Astrocyte (in vitro differentiated cells and primary cell): ENCODE measurements at regions not wholly inside any gene's neighbourhood (a gene's known extent, or its start where the extent isn't known, plus 50 kb on each side); places are given as distances from the start of the nearest gene placed in this dataset.

Experiments
- DNase-seq: peaks from one replicate; pipeline ENCODE4 v3.0.0-alpha.2; 2010; ENCODE audit warnings: low read depth
- FAIRE-seq: peaks from 2 replicates; lab custom pipeline; 2011; peaks lifted over from hg19 to GRCh38; lab: Jason Lieb, UNC
- H2AFZ ChIP-seq: 2 replicates; pipeline ENCODE4 v1.6.0; 2012; ENCODE audit warnings: low read depth, low read length, inconsistent platforms
- H3K27ac ChIP-seq: 2 replicates; pipeline ENCODE4 v1.5.1; 2011; ENCODE audit warnings: low read depth, low read length, inconsistent platforms
- H3K27me3 ChIP-seq: 2 replicates; pipeline ENCODE4 v1.6.0; 2011; ENCODE audit warnings: low read length, inconsistent platforms; ENCODE audit not compliant: insufficient read depth
- H3K36me3 ChIP-seq: 2 replicates; pipeline ENCODE4 v1.5.1; 2011; ENCODE audit warnings: low read length, inconsistent platforms; ENCODE audit not compliant: insufficient read depth
- H3K4me1 ChIP-seq: 2 replicates; pipeline ENCODE4 v1.5.1; 2011; ENCODE audit warnings: low read length, inconsistent platforms; ENCODE audit not compliant: insufficient read depth
- H3K4me2 ChIP-seq: 2 replicates; pipeline ENCODE4 v1.6.0; 2012; ENCODE audit warnings: low read length, inconsistent platforms
- H3K4me3 ChIP-seq: 2 replicates; pipeline ENCODE4 v1.5.1; 2011; ENCODE audit warnings: low read depth, mild to moderate bottlenecking, low read length, inconsistent platforms; ENCODE audit not compliant: insufficient read depth
- H3K79me2 ChIP-seq: 2 replicates; pipeline ENCODE4 v1.6.0; 2012; ENCODE audit warnings: mild to moderate bottlenecking, low read length, inconsistent platforms; ENCODE audit not compliant: insufficient read depth
- H3K9ac ChIP-seq: 2 replicates; pipeline ENCODE4 v1.6.0; 2012; ENCODE audit warnings: mild to moderate bottlenecking, low read length, inconsistent platforms
- H3K9me3 ChIP-seq: 2 replicates; pipeline ENCODE4 v1.5.1; 2012; ENCODE audit warnings: low read depth, mild to moderate bottlenecking, low read length, inconsistent platforms; ENCODE audit not compliant: insufficient read depth
- H4K20me1 ChIP-seq: 2 replicates; pipeline ENCODE4 v1.6.0; 2012; ENCODE audit warnings: low read length, inconsistent platforms; ENCODE audit not compliant: insufficient read depth
- H3K27ac Mint-ChIP-seq: one replicate; pipeline ENCODE4 v1.8.0; 2021; ENCODE audit warnings: mild to moderate bottlenecking, mixed read lengths; ENCODE audit not compliant: unreplicated experiment
- H3K27me3 Mint-ChIP-seq: one replicate; pipeline ENCODE4 v1.8.0; 2021; ENCODE audit warnings: low read depth, mixed read lengths; ENCODE audit not compliant: unreplicated experiment
- H3K36me3 Mint-ChIP-seq: one replicate; pipeline ENCODE4 v1.8.0; 2021; ENCODE audit warnings: low read depth, mixed read lengths; ENCODE audit not compliant: unreplicated experiment
- H3K4me1 Mint-ChIP-seq: one replicate; pipeline ENCODE4 v1.8.0; 2021; ENCODE audit warnings: low read depth, mixed read lengths; ENCODE audit not compliant: unreplicated experiment
- H3K4me3 Mint-ChIP-seq: one replicate; pipeline ENCODE4 v1.8.0; 2021; ENCODE audit warnings: mild to moderate bottlenecking, moderate library complexity, mixed read lengths; ENCODE audit not compliant: unreplicated experiment
- H3K9me3 Mint-ChIP-seq: one replicate; pipeline ENCODE4 v1.8.0; 2021; ENCODE audit warnings: mild to moderate bottlenecking, mixed read lengths; ENCODE audit not compliant: unreplicated experiment
- EZH2 ChIP-seq: IDR thresholded peaks from 2 replicates; pipeline ENCODE4 v1.6.1; 2012; ENCODE audit warnings: mild to moderate bottlenecking, low read length, inconsistent platforms; ENCODE audit not compliant: insufficient read depth
- TF ChIP-seq, protein P1 (sequence below): IDR thresholded peaks from 2 replicates; pipeline ENCODE4 v1.5.1; 2011; ENCODE audit warnings: low read depth, mild to moderate bottlenecking, inconsistent platforms, low read length, moderate library complexity; ENCODE audit not compliant: insufficient read depth

DNA sequence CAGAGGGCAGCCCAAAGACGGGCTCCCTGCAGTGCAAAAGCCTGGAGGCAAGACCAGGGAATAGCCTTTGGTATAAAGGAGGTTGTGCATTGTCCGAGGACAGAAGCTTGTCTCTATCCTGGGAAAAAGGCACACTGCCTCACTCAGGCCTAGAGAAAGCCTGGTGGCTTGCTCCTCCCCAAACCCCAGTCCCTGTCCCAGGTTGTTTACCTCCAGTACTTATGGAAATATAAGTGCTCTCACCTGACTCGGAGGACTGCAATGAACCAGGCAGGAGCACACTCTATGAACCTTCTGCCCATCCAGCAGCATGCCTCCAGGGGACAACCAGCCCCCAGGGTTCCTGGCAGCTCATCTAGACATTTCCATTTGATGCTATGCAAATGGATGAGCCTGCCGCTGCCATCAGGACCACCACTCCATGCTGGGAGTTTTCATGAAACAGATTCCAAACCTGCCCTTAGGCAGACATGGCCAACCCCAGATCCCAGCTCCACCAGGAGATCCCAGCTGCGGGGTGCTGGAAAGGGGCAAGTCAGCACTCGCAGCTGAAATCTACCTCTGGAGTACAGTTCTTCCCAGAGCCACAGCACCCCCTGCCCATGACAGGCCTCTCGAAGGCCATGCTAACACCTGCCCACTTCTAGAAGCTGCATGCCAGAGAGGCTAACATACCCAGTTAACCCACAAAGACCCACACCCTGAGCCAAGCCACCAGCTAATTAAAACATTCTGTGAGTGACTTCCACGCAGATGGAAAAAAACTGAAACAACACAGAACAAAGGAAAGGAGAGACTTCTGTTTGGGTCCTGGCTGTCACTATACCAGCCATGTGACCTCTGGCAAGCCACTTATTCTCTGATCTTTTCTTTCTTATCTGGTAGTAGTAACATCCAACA is 101.7 kb downstream of the TTC32 start:
- H3K4me2 ChIP-seq = no peak overlapping the region
- H3K27me3 ChIP-seq = no peaks in the 10 kb centered on the region
- peaks cover 20% of the 10 kb centered on the region for H3K4me1 ChIP-seq
- H2AFZ ChIP-seq = no peak overlapping the region
- Mint-ChIP-seq H3K4me1 (peaks cover 30% of the 10 kb centered on the region), H3K36me3 (no peaks in the 10 kb centered on the region), H3K27me3 (peaks cover 8% of the 10 kb centered on the region), H3K27ac (peak overlapping the region; percentile 31), H3K9me3 (peaks cover 4% of the 10 kb centered on the region), H3K4me3 (no peak overlapping the region)
- no peaks in the 10 kb centered on the region for H4K20me1 ChIP-seq
- H3K9me3 ChIP-seq = no peaks in the 10 kb centered on the region
- TF ChIP-seq, protein P1, sequence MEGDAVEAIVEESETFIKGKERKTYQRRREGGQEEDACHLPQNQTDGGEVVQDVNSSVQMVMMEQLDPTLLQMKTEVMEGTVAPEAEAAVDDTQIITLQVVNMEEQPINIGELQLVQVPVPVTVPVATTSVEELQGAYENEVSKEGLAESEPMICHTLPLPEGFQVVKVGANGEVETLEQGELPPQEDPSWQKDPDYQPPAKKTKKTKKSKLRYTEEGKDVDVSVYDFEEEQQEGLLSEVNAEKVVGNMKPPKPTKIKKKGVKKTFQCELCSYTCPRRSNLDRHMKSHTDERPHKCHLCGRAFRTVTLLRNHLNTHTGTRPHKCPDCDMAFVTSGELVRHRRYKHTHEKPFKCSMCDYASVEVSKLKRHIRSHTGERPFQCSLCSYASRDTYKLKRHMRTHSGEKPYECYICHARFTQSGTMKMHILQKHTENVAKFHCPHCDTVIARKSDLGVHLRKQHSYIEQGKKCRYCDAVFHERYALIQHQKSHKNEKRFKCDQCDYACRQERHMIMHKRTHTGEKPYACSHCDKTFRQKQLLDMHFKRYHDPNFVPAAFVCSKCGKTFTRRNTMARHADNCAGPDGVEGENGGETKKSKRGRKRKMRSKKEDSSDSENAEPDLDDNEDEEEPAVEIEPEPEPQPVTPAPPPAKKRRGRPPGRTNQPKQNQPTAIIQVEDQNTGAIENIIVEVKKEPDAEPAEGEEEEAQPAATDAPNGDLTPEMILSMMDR = no peak
- TF ChIP-seq EZH2 = no peak
- H3K27ac ChIP-seq = no peak overlapping the region
- no peak overlapping the region for H3K9ac ChIP-seq
- H3K36me3 ChIP-seq = no peaks in the 10 kb centered on the region
- peak; percentile 48 for DNase-seq
- no peaks in the 10 kb centered on the region for H3K79me2 ChIP-seq
- H3K4me3 ChIP-seq = no peak overlapping the region
- no peak for FAIRE-seq

- no peaks in the 10 kb centered on the region for H3K36me3 Mint-ChIP-seq
- H3K9me3 Mint-ChIP-seq = peaks cover 4% of the 10 kb centered on the region
- H3K4me3 ChIP-seq = no peak overlapping the region
- H3K27me3 ChIP-seq = peaks cover 3% of the 10 kb centered on the region
- no peak overlapping the region for H3K27ac ChIP-seq
- H3K4me1 Mint-ChIP-seq = peaks cover 30% of the 10 kb centered on the region
- H4K20me1 ChIP-seq = no peaks in the 10 kb centered on the region
- H3K4me3 Mint-ChIP-seq = no peak overlapping the region
- TF ChIP-seq, protein P1 = no peak
- no peak for TF ChIP-seq EZH2
- H3K27ac Mint-ChIP-seq = no peak overlapping the region
- H3K9me3 ChIP-seq = no peaks in the 10 kb centered on the region
- no peak overlapping the region for H3K9ac ChIP-seq
- H2AFZ ChIP-seq = no peak overlapping the region
- no peak for DNase-seq
- no peak for FAIRE-seq
- peaks cover 13% of the 10 kb centered on the region for H3K27me3 Mint-ChIP-seq
- no peak overlapping the region for H3K4me2 ChIP-seq
- no peaks in the 10 kb centered on the region for H3K36me3 ChIP-seq
- H3K79me2 ChIP-seq = no peaks in the 10 kb centered on the region
- H3K4me1 ChIP-seq = peaks cover 20% of the 10 kb centered on the region
Measured at GRCh38 chr2:19797871-19798270, 103.9 kb downstream of the TTC32 start.

DNA sequence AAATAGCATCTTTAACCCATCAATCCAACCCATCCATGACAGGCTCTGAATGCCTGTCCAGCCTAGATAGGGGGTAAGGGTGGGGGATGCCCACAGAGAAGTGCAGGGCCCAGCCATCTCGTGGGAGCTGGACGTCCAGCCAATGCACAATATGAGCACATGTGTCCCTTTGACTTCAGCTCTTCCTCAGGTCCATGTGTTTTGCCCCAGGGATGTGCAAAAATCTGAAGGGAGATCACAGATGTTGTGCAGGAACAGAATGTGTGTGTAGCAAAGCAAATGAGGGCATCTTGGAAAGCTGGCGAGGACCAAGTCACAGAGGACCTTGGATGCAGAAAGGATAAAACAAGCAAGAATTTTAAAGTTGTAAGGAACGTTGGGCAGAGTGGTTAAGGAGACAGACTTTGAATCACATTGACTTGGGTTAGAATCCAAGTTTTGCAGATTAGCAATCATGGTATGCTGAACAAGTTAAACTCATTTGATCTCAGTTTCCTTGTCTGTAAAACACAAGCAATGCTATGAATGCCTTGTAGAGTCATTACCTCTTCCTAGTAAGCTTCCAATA is 104.5 kb downstream of the TTC32 start:
- Histone ChIP-seq H4K20me1 (no peaks in the 10 kb centered on the region), H2AFZ (no peak overlapping the region), H3K79me2 (no peaks in the 10 kb centered on the region), H3K9me3 (no peaks in the 10 kb centered on the region), H3K4me1 (peaks cover 17% of the 10 kb centered on the region), H3K27ac (no peak overlapping the region), H3K4me3 (no peak overlapping the region), H3K4me2 (no peak overlapping the region), H3K27me3 (peaks cover 3% of the 10 kb centered on the region), H3K9ac (no peak overlapping the region), H3K36me3 (no peaks in the 10 kb centered on the region)
- H3K4me3 Mint-ChIP-seq = no peak overlapping the region
- FAIRE-seq (no peak), DNase-seq (no peak)
- TF ChIP-seq EZH2 = no peak
- TF ChIP-seq, protein P1 = no peak
- H3K4me1 Mint-ChIP-seq = peaks cover 28% of the 10 kb centered on the region
- H3K9me3 Mint-ChIP-seq = peaks cover 4% of the 10 kb centered on the region
- no peaks in the 10 kb centered on the region for H3K36me3 Mint-ChIP-seq
- H3K27ac Mint-ChIP-seq = no peak overlapping the region
- peaks cover 13% of the 10 kb centered on the region for H3K27me3 Mint-ChIP-seq
